ENCODE measurements at regions not wholly inside any gene's neighbourhood (a gene's known extent, or its start where the extent isn't known, plus 50 kb on each side); places are given as distances from the start of the nearest gene placed in this dataset.

DNA sequence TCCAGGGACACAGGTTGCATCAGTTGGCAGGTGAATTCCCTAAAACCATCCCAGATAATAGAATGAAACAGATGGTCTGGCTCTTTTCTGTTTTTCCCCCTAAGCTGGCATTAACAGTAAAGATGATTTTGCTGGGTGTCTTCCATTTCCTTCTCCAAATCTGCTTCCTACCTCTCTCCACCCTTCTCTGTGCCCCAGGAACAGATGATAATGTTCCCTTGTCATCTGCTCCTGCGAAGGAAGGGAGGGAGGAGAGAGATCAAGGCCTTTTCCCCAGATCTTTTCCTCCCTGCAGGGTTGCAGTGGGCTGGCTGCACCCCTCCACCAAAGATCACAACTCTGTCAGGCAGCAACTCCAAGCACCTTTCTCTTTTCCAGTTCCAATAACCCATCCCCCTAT lies 156.5 kb upstream of the PRDM1 start:
- no peaks in the 10 kb centered on the region for H3K9me3 Mint-ChIP-seq
- H2AFZ ChIP-seq = peak overlapping the region; percentile 23; the same call in 1 of the 2 replicates
- no peak overlapping the region for H3K4me3 ChIP-seq
- no peaks in the 10 kb centered on the region for H3K36me3 ChIP-seq (ENCODE audit: insufficient read depth)
- no peak overlapping the region for H3K27ac ChIP-seq (ENCODE audit: low read depth)
- H3K4me2 ChIP-seq = no peak overlapping the region
- H3K4me3 Mint-ChIP-seq = no peak overlapping the region
- no peak for ATAC-seq
- H3K9me2 ChIP-seq (ENCODE audit: insufficient read depth) = no peaks in the 10 kb centered on the region
- no peaks in the 10 kb centered on the region for H3F3A ChIP-seq (replicated peaks; ENCODE audit: low read depth)
- no peaks in the 10 kb centered on the region for H3K79me2 ChIP-seq (replicated peaks; ENCODE audit: insufficient read depth)
- H3K27me3 Mint-ChIP-seq (ENCODE audit: insufficient read depth, low read depth, poor library complexity) = no peaks in the 10 kb centered on the region
- TF ChIP-seq EZH2phosphoT487 (IDR thresholded peaks at IDR 0.05; ENCODE audit: unreplicated experiment) (no peak), NANOG (IDR thresholded peaks at IDR 0.05; ENCODE audit: borderline replicate concordance) (no peak), ZNF114 (CRISPR knock-in tag; IDR thresholded peaks at IDR 0.05) (no peak), POLR2AphosphoS5 (IDR thresholded peaks at IDR 0.05; ENCODE audit: low read depth) (no peak), EZH2 (IDR thresholded peaks at IDR 0.05; ENCODE audit: low read depth, unreplicated experiment) (no peak), CREB1 (CRISPR knock-in tag; IDR thresholded peaks at IDR 0.05; ENCODE audit: low read depth) (no peak), STAT1 (IDR thresholded peaks at IDR 0.05; ENCODE audit: unreplicated experiment) (no peak), ZNF331 (CRISPR knock-in tag; IDR thresholded peaks at IDR 0.05; ENCODE audit: low read depth) (no peak), JUNB (IDR thresholded peaks at IDR 0.05; ENCODE audit: unreplicated experiment) (no peak)
- TF ChIP-seq, protein P1, sequence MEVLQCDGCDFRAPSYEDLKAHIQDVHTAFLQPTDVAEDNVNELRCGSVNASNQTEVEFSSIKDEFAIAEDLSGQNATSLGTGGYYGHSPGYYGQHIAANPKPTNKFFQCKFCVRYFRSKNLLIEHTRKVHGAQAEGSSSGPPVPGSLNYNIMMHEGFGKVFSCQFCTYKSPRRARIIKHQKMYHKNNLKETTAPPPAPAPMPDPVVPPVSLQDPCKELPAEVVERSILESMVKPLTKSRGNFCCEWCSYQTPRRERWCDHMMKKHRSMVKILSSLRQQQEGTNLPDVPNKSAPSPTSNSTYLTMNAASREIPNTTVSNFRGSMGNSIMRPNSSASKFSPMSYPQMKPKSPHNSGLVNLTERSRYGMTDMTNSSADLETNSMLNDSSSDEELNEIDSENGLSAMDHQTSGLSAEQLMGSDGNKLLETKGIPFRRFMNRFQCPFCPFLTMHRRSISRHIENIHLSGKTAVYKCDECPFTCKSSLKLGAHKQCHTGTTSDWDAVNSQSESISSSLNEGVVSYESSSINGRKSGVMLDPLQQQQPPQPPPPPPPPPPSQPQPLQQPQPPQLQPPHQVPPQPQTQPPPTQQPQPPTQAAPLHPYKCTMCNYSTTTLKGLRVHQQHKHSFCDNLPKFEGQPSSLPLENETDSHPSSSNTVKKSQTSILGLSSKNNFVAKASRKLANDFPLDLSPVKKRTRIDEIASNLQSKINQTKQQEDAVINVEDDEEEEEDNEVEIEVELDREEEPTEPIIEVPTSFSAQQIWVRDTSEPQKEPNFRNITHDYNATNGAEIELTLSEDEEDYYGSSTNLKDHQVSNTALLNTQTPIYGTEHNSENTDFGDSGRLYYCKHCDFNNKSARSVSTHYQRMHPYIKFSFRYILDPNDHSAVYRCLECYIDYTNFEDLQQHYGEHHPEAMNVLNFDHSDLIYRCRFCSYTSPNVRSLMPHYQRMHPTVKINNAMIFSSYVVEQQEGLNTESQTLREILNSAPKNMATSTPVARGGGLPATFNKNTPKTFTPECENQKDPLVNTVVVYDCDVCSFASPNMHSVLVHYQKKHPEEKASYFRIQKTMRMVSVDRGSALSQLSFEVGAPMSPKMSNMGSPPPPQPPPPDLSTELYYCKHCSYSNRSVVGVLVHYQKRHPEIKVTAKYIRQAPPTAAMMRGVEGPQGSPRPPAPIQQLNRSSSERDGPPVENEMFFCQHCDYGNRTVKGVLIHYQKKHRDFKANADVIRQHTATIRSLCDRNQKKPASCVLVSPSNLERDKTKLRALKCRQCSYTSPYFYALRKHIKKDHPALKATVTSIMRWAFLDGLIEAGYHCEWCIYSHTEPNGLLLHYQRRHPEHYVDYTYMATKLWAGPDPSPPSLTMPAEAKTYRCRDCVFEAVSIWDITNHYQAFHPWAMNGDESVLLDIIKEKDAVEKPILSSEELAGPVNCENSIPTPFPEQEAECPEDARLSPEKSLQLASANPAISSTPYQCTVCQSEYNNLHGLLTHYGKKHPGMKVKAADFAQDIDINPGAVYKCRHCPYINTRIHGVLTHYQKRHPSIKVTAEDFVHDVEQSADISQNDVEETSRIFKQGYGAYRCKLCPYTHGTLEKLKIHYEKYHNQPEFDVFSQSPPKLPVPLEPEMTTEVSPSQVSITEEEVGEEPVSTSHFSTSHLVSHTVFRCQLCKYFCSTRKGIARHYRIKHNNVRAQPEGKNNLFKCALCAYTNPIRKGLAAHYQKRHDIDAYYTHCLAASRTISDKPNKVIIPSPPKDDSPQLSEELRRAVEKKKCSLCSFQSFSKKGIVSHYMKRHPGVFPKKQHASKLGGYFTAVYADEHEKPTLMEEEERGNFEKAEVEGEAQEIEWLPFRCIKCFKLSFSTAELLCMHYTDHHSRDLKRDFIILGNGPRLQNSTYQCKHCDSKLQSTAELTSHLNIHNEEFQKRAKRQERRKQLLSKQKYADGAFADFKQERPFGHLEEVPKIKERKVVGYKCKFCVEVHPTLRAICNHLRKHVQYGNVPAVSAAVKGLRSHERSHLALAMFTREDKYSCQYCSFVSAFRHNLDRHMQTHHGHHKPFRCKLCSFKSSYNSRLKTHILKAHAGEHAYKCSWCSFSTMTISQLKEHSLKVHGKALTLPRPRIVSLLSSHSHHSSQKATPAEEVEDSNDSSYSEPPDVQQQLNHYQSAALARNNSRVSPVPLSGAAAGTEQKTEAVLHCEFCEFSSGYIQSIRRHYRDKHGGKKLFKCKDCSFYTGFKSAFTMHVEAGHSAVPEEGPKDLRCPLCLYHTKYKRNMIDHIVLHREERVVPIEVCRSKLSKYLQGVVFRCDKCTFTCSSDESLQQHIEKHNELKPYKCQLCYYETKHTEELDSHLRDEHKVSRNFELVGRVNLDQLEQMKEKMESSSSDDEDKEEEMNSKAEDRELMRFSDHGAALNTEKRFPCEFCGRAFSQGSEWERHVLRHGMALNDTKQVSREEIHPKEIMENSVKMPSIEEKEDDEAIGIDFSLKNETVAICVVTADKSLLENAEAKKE (CRISPR knock-in tag; IDR thresholded peaks at IDR 0.05) = no peak
- TF ChIP-seq, protein P2, sequence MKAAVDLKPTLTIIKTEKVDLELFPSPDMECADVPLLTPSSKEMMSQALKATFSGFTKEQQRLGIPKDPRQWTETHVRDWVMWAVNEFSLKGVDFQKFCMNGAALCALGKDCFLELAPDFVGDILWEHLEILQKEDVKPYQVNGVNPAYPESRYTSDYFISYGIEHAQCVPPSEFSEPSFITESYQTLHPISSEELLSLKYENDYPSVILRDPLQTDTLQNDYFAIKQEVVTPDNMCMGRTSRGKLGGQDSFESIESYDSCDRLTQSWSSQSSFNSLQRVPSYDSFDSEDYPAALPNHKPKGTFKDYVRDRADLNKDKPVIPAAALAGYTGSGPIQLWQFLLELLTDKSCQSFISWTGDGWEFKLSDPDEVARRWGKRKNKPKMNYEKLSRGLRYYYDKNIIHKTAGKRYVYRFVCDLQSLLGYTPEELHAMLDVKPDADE (IDR thresholded peaks at IDR 0.05) = no peak
- TF ChIP-seq, protein P3, sequence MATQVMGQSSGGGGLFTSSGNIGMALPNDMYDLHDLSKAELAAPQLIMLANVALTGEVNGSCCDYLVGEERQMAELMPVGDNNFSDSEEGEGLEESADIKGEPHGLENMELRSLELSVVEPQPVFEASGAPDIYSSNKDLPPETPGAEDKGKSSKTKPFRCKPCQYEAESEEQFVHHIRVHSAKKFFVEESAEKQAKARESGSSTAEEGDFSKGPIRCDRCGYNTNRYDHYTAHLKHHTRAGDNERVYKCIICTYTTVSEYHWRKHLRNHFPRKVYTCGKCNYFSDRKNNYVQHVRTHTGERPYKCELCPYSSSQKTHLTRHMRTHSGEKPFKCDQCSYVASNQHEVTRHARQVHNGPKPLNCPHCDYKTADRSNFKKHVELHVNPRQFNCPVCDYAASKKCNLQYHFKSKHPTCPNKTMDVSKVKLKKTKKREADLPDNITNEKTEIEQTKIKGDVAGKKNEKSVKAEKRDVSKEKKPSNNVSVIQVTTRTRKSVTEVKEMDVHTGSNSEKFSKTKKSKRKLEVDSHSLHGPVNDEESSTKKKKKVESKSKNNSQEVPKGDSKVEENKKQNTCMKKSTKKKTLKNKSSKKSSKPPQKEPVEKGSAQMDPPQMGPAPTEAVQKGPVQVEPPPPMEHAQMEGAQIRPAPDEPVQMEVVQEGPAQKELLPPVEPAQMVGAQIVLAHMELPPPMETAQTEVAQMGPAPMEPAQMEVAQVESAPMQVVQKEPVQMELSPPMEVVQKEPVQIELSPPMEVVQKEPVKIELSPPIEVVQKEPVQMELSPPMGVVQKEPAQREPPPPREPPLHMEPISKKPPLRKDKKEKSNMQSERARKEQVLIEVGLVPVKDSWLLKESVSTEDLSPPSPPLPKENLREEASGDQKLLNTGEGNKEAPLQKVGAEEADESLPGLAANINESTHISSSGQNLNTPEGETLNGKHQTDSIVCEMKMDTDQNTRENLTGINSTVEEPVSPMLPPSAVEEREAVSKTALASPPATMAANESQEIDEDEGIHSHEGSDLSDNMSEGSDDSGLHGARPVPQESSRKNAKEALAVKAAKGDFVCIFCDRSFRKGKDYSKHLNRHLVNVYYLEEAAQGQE (IDR thresholded peaks at IDR 0.05; ENCODE audit: unreplicated experiment) = no peak
- TF ChIP-seq, protein P4, sequence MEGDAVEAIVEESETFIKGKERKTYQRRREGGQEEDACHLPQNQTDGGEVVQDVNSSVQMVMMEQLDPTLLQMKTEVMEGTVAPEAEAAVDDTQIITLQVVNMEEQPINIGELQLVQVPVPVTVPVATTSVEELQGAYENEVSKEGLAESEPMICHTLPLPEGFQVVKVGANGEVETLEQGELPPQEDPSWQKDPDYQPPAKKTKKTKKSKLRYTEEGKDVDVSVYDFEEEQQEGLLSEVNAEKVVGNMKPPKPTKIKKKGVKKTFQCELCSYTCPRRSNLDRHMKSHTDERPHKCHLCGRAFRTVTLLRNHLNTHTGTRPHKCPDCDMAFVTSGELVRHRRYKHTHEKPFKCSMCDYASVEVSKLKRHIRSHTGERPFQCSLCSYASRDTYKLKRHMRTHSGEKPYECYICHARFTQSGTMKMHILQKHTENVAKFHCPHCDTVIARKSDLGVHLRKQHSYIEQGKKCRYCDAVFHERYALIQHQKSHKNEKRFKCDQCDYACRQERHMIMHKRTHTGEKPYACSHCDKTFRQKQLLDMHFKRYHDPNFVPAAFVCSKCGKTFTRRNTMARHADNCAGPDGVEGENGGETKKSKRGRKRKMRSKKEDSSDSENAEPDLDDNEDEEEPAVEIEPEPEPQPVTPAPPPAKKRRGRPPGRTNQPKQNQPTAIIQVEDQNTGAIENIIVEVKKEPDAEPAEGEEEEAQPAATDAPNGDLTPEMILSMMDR (conservative IDR thresholded peaks at IDR 0.05; ENCODE audit: low read depth in 2 of 2) = no peak
- no peaks in the 10 kb centered on the region for H4K20me1 ChIP-seq (replicated peaks; ENCODE audit: insufficient read depth)
- H3K27me3 ChIP-seq (ENCODE audit: insufficient read depth) = no peaks in the 10 kb centered on the region
- no peak overlapping the region for H3K27ac Mint-ChIP-seq
- no peaks in the 10 kb centered on the region for H3K36me3 Mint-ChIP-seq (ENCODE audit: low read depth)
- no peaks in the 10 kb centered on the region for H3K4me1 Mint-ChIP-seq
- H3K4me1 ChIP-seq (ENCODE audit: insufficient read depth) = no peaks in the 10 kb centered on the region
- DNase-seq (ENCODE audit: low spot score) = no peak
